H1 (cell line): ENCODE measurements at regions not wholly inside any gene's neighbourhood (a gene's known extent, or its start where the extent isn't known, plus 50 kb on each side); places are given as distances from the start of the nearest gene placed in this dataset.

Source experiments
- CTCF ChIA-PET: fragments of 300-600 bp; sonication (Branson Sonifier 250); formaldehyde crosslinking; loops from one replicate; lab custom pipeline; 2021; ENCODE audit not compliant: partially characterized antibody; lab: Charles Lee
- POLR2A ChIA-PET: fragments of 300-600 bp; sonication (Branson Sonifier 250); formaldehyde crosslinking; loops from one replicate; lab custom pipeline; 2021; ENCODE audit warnings: inconsistent platforms; ENCODE audit not compliant: partially characterized antibody; lab: Charles Lee
- DNase-seq, 2 experiments: peaks; one replicate each; pipeline versions ENCODE4 v3.0.0 to v3.0.0-alpha.2; 2010 to 2022; ENCODE audit warnings: low spot score in 2 of 2, low read depth in 1 of 2, mixed read lengths in 1 of 2
- FAIRE-seq: peaks from 2 replicates; lab custom pipeline; 2011; peaks lifted over from hg19 to GRCh38; lab: Jason Lieb, UNC
- H2AFZ ChIP-seq: 2 replicates; pipeline ENCODE4 v1.8.1; 2012; ENCODE audit warnings: low read length, inconsistent platforms
- H2AK5ac ChIP-seq: 2 replicates; pipeline ENCODE4 v1.6.1; 2013; ENCODE audit warnings: low read depth, low read length
- H2BK120ac ChIP-seq: replicated peaks from 2 replicates; pipeline ENCODE3; 2013; ENCODE audit warnings: low read depth, low read length, inconsistent platforms
- H2BK12ac ChIP-seq: 2 replicates; pipeline ENCODE4 v1.6.1; 2013; ENCODE audit warnings: low read depth, low read length
- H2BK15ac ChIP-seq: 2 replicates; pipeline ENCODE4 v1.6.1; 2013; ENCODE audit warnings: low read length
- H2BK20ac ChIP-seq: 2 replicates; pipeline ENCODE4 v1.6.1; 2013; ENCODE audit warnings: low read length
- H2BK5ac ChIP-seq: 2 replicates; pipeline ENCODE4 v1.6.1; 2013; ENCODE audit warnings: low read depth, low read length
- H3K14ac ChIP-seq: 2 replicates; pipeline ENCODE4 v1.6.1; 2013; ENCODE audit warnings: inconsistent platforms; ENCODE audit not compliant: insufficient read length
- H3K18ac ChIP-seq: 2 replicates; pipeline ENCODE4 v1.6.1; 2013; ENCODE audit warnings: low read length; ENCODE audit errors: extremely low read depth
- H3K23ac ChIP-seq: 2 replicates; pipeline ENCODE4 v1.6.1; 2013; ENCODE audit warnings: inconsistent platforms; ENCODE audit not compliant: insufficient read length
- H3K23me2 ChIP-seq: 2 replicates; pipeline ENCODE4 v1.6.1; 2013; ENCODE audit warnings: low read depth, low read length
- H3K27ac ChIP-seq: 2 replicates; pipeline ENCODE4 v1.6.1; 2011; ENCODE audit warnings: low read depth, low read length, inconsistent platforms
- H3K27me3 ChIP-seq, 4 experiments: replicated peaks in 1 of 4; 1 replicate in 1 of 4; 2 replicates in 3 of 4; pipeline versions ENCODE4 v1.6.1 to v1.8.1; 2011 to 2013; ENCODE audit warnings: low read length in 3 of 4, mild to moderate bottlenecking in 3 of 4, inconsistent platforms in 2 of 4, mixed read lengths in 2 of 4, moderate library complexity in 1 of 4; ENCODE audit not compliant: control insufficient read depth in 3 of 4, insufficient read depth in 3 of 4; ENCODE audit errors: extremely low read depth in 1 of 4
- H3K36me3 ChIP-seq, 4 experiments: 2 replicates each; pipeline versions ENCODE4 v1.6.1 to v1.8.1; 2011 to 2013; ENCODE audit warnings: mild to moderate bottlenecking in 4 of 4, low read length in 3 of 4, moderate library complexity in 2 of 4, control low read depth in 1 of 4, inconsistent platforms in 1 of 4; ENCODE audit not compliant: insufficient read depth in 4 of 4, control insufficient read depth in 2 of 4
- H3K4ac ChIP-seq: replicated peaks from 2 replicates; pipeline ENCODE3; 2013; ENCODE audit warnings: low read length, low read depth, mixed read lengths, inconsistent platforms; ENCODE audit not compliant: insufficient read length
- H3K4me1 ChIP-seq, 4 experiments: replicated peaks in 1 of 4; 1 replicate in 1 of 4; 2 replicates in 3 of 4; pipeline versions ENCODE4 v1.6.1 to v1.8.1; 2011 to 2013; ENCODE audit warnings: low read length in 3 of 4, inconsistent platforms in 2 of 4, mixed read lengths in 1 of 4; ENCODE audit not compliant: insufficient read depth in 4 of 4, control insufficient read depth in 3 of 4
- H3K4me2 ChIP-seq, 2 experiments: 2 replicates each; pipeline versions ENCODE4 v1.6.1 to v1.8.1; 2011 to 2013; ENCODE audit warnings: low read depth in 2 of 2, low read length in 2 of 2, control low read depth in 1 of 2, inconsistent platforms in 1 of 2, mild to moderate bottlenecking in 1 of 2; ENCODE audit not compliant: insufficient read depth in 1 of 2
- H3K4me3 ChIP-seq, 4 experiments: fragments of 200-600, 300-600 bp in 1 of 4; sonication (generic), shearing (Covaris generic), sonication (Bioruptor Twin) in 1 of 4; 2 replicates each; pipeline versions ENCODE4 v1.5.1 to v1.8.1; 2011 to 2016; ENCODE audit warnings: low read length in 4 of 4, low read depth in 3 of 4, control low read depth in 2 of 4, inconsistent platforms in 2 of 4, mild to moderate bottlenecking in 2 of 4, mixed read lengths in 1 of 4, moderate library complexity in 1 of 4; ENCODE audit not compliant: insufficient read depth in 2 of 4; ENCODE audit errors: extremely low read depth in 1 of 4
- H3K56ac ChIP-seq: replicated peaks from 2 replicates; pipeline ENCODE3; 2013; ENCODE audit warnings: low read depth, mild to moderate bottlenecking, mixed read lengths, low read length, inconsistent platforms; ENCODE audit not compliant: insufficient read length
- H3K79me1 ChIP-seq: 2 replicates; pipeline ENCODE4 v1.6.1; 2013; ENCODE audit warnings: low read depth, low read length, control low read depth
- H3K79me2 ChIP-seq, 2 experiments: 2 replicates each; pipeline versions ENCODE4 v1.6.1 to v1.8.1; 2012 to 2013; ENCODE audit warnings: low read length in 2 of 2, mild to moderate bottlenecking in 2 of 2, inconsistent platforms in 1 of 2; ENCODE audit not compliant: insufficient read depth in 2 of 2, control insufficient read depth in 1 of 2
- H3K9ac ChIP-seq, 4 experiments: replicated peaks in 1 of 4; 1 replicate in 1 of 4; 2 replicates in 3 of 4; pipeline versions ENCODE4 v1.6.1 to v1.8.1; 2011 to 2013; ENCODE audit warnings: low read depth in 3 of 4, low read length in 3 of 4, control low read depth in 2 of 4, mild to moderate bottlenecking in 2 of 4, moderate library complexity in 2 of 4, inconsistent platforms in 1 of 4; ENCODE audit errors: extremely low read depth in 1 of 4
- H3K9me3 ChIP-seq, 2 experiments: 2 replicates each; pipeline versions ENCODE4 v1.6.1 to v1.8.1; 2012 to 2013; ENCODE audit warnings: mild to moderate bottlenecking in 2 of 2, moderate library complexity in 2 of 2, control low read depth in 1 of 2, inconsistent platforms in 1 of 2, low read depth in 1 of 2, low read length in 1 of 2, mixed read lengths in 1 of 2; ENCODE audit not compliant: insufficient read depth in 2 of 2
- H4K20me1 ChIP-seq, 2 experiments: replicated peaks in 1 of 2; 2 replicates each; pipeline versions ENCODE3 to v1.8.1; 2011 to 2013; ENCODE audit warnings: inconsistent platforms in 2 of 2, low read length in 2 of 2, mild to moderate bottlenecking in 1 of 2; ENCODE audit not compliant: insufficient read depth in 2 of 2, control insufficient read depth in 1 of 2
- H4K5ac ChIP-seq: 2 replicates; pipeline ENCODE4 v1.6.1; 2013; ENCODE audit warnings: low read length, low read depth, mixed read lengths, inconsistent platforms; ENCODE audit not compliant: insufficient read length
- H4K8ac ChIP-seq: 2 replicates; pipeline ENCODE4 v1.8.0; 2013; ENCODE audit warnings: mild to moderate bottlenecking, moderate library complexity, low read length, inconsistent platforms; ENCODE audit not compliant: insufficient read depth; ENCODE audit errors: extremely low read depth
- H4K91ac ChIP-seq: replicated peaks from 2 replicates; pipeline ENCODE3; 2013; ENCODE audit warnings: low read length, mixed read lengths, inconsistent platforms; ENCODE audit not compliant: insufficient read length
- CREB1 ChIP-seq: IDR thresholded peaks from 2 replicates; pipeline ENCODE4 v1.6.1; 2012; ENCODE audit warnings: inconsistent platforms
- EP300 ChIP-seq, 2 experiments: IDR thresholded peaks; 1 replicate in 1 of 2; 2 replicates in 1 of 2; pipeline ENCODE4 v1.6.1; 2011 to 2012; ENCODE audit warnings: low read depth in 2 of 2, low read length in 2 of 2, mild to moderate bottlenecking in 2 of 2, borderline replicate concordance in 1 of 2, inconsistent platforms in 1 of 2, moderate library complexity in 1 of 2
- EZH2 ChIP-seq: fragments of 200-600 bp; sonication (generic); IDR thresholded peaks from 2 replicates; pipeline ENCODE4 v1.7.1; 2012; ENCODE audit warnings: low read depth, mild to moderate bottlenecking, moderate library complexity, low read length, inconsistent platforms; ENCODE audit not compliant: severe bottlenecking
- HDAC2 ChIP-seq, 2 experiments: fragments of 300-600 bp in 1 of 2; sonication (generic) in 1 of 2; IDR thresholded peaks; 2 replicates each; pipeline ENCODE4 v1.6.1; 2011 to 2012; ENCODE audit warnings: low read depth in 2 of 2, low read length in 2 of 2, mild to moderate bottlenecking in 2 of 2, moderate library complexity in 2 of 2, borderline replicate concordance in 1 of 2, inconsistent platforms in 1 of 2
- KDM1A ChIP-seq: fragments of 200-600, 300-600 bp; sonication (generic); IDR thresholded peaks from 2 replicates; pipeline ENCODE4 v1.7.1; 2016; ENCODE audit warnings: mild to moderate bottlenecking, low read length, borderline replicate concordance
- WGBS, 2 experiments: shearing (Covaris generic) in 1 of 2; methylation state at CpG; one replicate each; pipeline versions ENCODE4 v1.1.6 to v1.1.7; 2013 to 2015; ENCODE audit warnings: low lambda C conversion rate in 2 of 2, mixed read lengths in 2 of 2, inconsistent platforms in 1 of 2, low coverage in 1 of 2, missing lambda C conversion rate in 1 of 2; ENCODE audit not compliant: insufficient replicate concordance in 2 of 2, insufficient coverage in 1 of 2, insufficient read length in 1 of 2; ENCODE audit errors: extremely low coverage in 1 of 2, missing lambda C conversion rate in 1 of 2; 5-methylcytosine and 5-hydroxymethylcytosine counted together

DNA sequence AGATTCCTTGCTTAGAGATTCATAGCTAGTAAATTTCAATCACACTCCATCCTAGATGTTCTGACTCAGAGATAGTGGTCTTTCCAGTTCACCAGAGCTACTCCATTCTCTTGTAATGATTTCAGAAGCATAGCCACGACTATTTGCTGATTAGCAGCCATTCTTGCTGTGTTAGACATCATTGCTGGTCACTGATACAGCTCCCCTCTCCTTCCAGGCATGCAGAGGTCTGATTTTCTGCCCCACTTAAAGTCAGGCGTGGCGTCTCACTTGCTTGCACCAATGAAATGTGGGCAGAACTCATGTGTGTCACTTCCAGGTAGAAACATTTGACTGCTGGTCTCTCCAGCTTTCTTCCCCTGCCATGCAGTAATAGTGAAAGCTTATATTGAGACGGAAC is 168.9 kb upstream of the JARID2 start:
- Histone ChIP-seq H3K14ac (peak overlapping the region; percentile 67), H3K9me3 (no peaks in the 10 kb centered on the region), H4K91ac (peak overlapping the region; percentile 84), H2AK5ac (0 out of 2 replicates have a peak overlapping the region, but pooled peaks have one; percentile 68), H3K27me3 (no peaks in the 10 kb centered on the region; a peak in 1 of 7 replicates), H3K27ac (no peak overlapping the region), H2BK120ac (peak overlapping the region; percentile 93), H3K56ac (peak overlapping the region; percentile 21), H3K36me3 (no peaks in the 10 kb centered on the region), H4K20me1 (no peaks in the 10 kb centered on the region), H3K9ac (no peak overlapping the region), H3K23me2 (no peaks in the 10 kb centered on the region), H3K79me1 (no peaks in the 10 kb centered on the region), H2AFZ (no peak overlapping the region), H3K79me2 (no peaks in the 10 kb centered on the region), H3K18ac (peak overlapping the region; percentile 76), H4K5ac (peak overlapping the region; percentile 6), H2BK5ac (peak overlapping the region; percentile 90; the same call in 1 of the 2 replicates), H2BK15ac (no peak overlapping the region), H4K8ac (no peak overlapping the region; the same call in 1 of the 2 replicates), H3K4me3 (no peak overlapping the region), H3K4me1 (peaks cover 4 to 14% (median 8%) of the 10 kb centered on the region in 4 experiments), H2BK20ac (peak overlapping the region; percentile 96), H2BK12ac (peak overlapping the region; percentile 99), H3K4me2 (no peak overlapping the region), H3K23ac (no peak overlapping the region), H3K4ac (peak overlapping the region; percentile 98)
- ChIA-PET CTCF (interaction anchor here (0.5 to 1.8 kb wide), 7 partner anchors 17 to 1539 kb away, joined by 3 to 5 read pairs (median 3); no protein-coding TSS in a partner anchor), POLR2A (interaction anchor here (0.6 to 1.5 kb wide), 4 partner anchors 16 to 83 kb away, joined by 3 to 4 read pairs (median 3); no protein-coding TSS in a partner anchor)
- DNase-seq (no peak), FAIRE-seq (no peak)
- WGBS, 2 experiments: 88% methylated on average over 4 of the region's 4 CpGs; no CpG with 5 or more reads in 1 of the 2 experiments
- TF ChIP-seq EP300 (IDR thresholded peaks at IDR 0.05; ENCODE audit: borderline replicate concordance in 1 of 2, low read depth in 2 of 2, low read length in 2 of 2) (no peak), KDM1A (no peak), CREB1 (no peak), HDAC2 (IDR thresholded peaks at IDR 0.05; ENCODE audit: borderline replicate concordance in 1 of 2, low read depth in 2 of 2, low read length in 2 of 2) (no peak), EZH2 (no peak)
